ENCODE measurements at regions not wholly inside any gene's neighbourhood (a gene's known extent, or its start where the extent isn't known, plus 50 kb on each side); places are given as distances from the start of the nearest gene placed in this dataset.

DNA sequence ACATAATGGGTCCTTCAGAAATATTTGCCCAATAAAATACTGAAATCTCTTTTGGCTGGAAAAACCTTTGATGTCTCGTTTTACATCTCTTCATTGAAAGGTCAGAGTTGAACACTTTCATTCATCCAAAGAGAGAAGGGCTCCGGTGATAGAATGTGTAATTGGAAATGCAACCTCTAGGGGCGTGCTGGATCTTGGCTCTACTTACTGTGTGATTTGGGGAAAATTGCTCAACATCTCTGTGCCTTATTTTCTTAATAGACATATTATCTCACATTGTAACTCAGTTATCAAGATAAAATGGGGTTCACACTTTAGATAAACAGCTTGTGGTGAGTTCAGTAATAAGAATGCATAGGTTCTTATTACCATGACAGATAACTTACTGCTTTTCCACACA lies 1444.1 kb downstream of the SLITRK5 start:
- no peaks in the 10 kb centered on the region for H3K4me1 ChIP-seq
- no peaks in the 10 kb centered on the region for H3K79me2 ChIP-seq
- no peak for TF ChIP-seq CTCF (IDR thresholded peaks at IDR 0.05)
- H3K4me3 ChIP-seq (ENCODE audit: low read depth, low read length), result no peak overlapping the region
- H3K27ac ChIP-seq, result no peak overlapping the region
- no peaks in the 10 kb centered on the region for H3K27me3 ChIP-seq (ENCODE audit: control insufficient read depth, insufficient read depth, low read length)
- H3K9ac ChIP-seq, result no peak overlapping the region
- no peaks in the 10 kb centered on the region for H3K36me3 ChIP-seq (ENCODE audit: control insufficient read depth, insufficient read depth, low read length)
- H2AFZ ChIP-seq, result no peak overlapping the region
- H3K4me2 ChIP-seq (ENCODE audit: low read length), result no peak overlapping the region
- H3K9me3 ChIP-seq (ENCODE audit: control insufficient read depth, low read length), result no peaks in the 10 kb centered on the region

- no peaks in the 10 kb centered on the region for H3K9me3 ChIP-seq (ENCODE audit: control insufficient read depth, low read length)
- no peak overlapping the region for H3K27ac ChIP-seq
- no peak overlapping the region for H3K9ac ChIP-seq
These were observed 1465.5 kb downstream of the SLITRK5 start for GRCh38 chr13:89136678-89137077.

DNA sequence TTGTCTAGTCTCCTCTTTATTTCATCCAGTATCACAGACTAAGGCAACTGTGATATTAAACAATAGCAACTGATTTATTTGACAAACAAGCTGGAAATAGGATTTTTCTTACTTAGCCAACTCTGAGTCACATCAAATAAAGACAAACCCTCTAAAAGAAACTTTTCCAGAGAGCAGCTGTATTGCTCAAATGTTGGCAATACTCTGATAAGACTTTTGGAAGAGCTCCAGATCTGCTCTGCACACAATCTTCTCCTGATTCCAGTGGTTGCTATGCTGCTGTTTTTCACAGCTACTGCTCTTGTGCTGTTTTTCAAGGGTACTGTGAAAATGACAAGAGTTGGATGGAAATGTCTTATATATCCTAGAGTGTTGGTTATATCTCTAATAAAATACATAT lies 1479.2 kb downstream of the SLITRK5 start:
- no peaks in the 10 kb centered on the region for H3K36me3 ChIP-seq (ENCODE audit: control insufficient read depth, insufficient read depth, low read length)
- no peak overlapping the region for H2AFZ ChIP-seq
- H3K27ac ChIP-seq, result no peak overlapping the region
- H3K9me3 ChIP-seq (ENCODE audit: control insufficient read depth, low read length), result no peaks in the 10 kb centered on the region
- no peak overlapping the region for H3K4me2 ChIP-seq (ENCODE audit: low read length)
- no peak for TF ChIP-seq CTCF (IDR thresholded peaks at IDR 0.05)
- H3K4me1 ChIP-seq, result no peaks in the 10 kb centered on the region
- no peaks in the 10 kb centered on the region for H3K79me2 ChIP-seq
- no peaks in the 10 kb centered on the region for H3K27me3 ChIP-seq (ENCODE audit: control insufficient read depth, insufficient read depth, low read length)
- H3K4me3 ChIP-seq (ENCODE audit: low read depth, low read length), result no peak overlapping the region
- no peak overlapping the region for H3K9ac ChIP-seq

More at GRCh38 chr13:89136678-89137077, 1465.5 kb downstream of the SLITRK5 start:
- H3K36me3 ChIP-seq (ENCODE audit: control insufficient read depth, insufficient read depth, low read length), result no peaks in the 10 kb centered on the region
- H3K4me1 ChIP-seq, result no peaks in the 10 kb centered on the region
- no peak overlapping the region for H2AFZ ChIP-seq
- H3K27me3 ChIP-seq (ENCODE audit: control insufficient read depth, insufficient read depth, low read length), result no peaks in the 10 kb centered on the region
- H3K4me3 ChIP-seq (ENCODE audit: low read depth, low read length), result no peak overlapping the region
- H3K4me2 ChIP-seq (ENCODE audit: low read length), result no peak overlapping the region
- H3K79me2 ChIP-seq, result no peaks in the 10 kb centered on the region
- TF ChIP-seq CTCF (IDR thresholded peaks at IDR 0.05), result no peak

- H3K9me3 ChIP-seq (ENCODE audit: control insufficient read depth, low read length), result no peaks in the 10 kb centered on the region
- TF ChIP-seq CTCF (IDR thresholded peaks at IDR 0.05), result no peak
These were observed 1482.8 kb downstream of the SLITRK5 start for GRCh38 chr13:89153941-89154340.

DNA sequence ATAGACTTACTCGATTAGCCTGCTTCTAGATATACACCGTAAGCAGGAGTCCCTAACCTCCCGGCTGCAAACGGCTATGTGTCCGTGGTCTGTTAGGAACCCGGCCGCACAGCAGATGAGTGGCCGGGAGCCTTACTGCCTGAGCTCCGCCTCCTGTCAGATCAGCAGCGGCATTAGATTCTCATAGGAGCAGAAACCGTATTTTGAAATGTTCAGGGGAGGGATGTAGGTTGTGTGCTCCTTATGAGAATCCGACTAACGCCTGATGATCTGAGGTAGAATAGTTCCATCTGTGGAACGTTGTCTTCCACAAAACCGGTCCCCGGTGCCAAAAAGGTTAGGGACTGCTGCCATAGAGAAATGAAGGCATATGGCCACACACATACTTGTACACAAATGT lies 1491.9 kb downstream of the SLITRK5 start:
- Histone ChIP-seq H3K27ac (no peak overlapping the region), H3K4me3 (ENCODE audit: low read depth, low read length) (no peak overlapping the region)
- no peak for TF ChIP-seq CTCF (IDR thresholded peaks at IDR 0.05)

More at GRCh38 chr13:89153941-89154340, 1482.8 kb downstream of the SLITRK5 start:
- Histone ChIP-seq H3K9ac (no peak overlapping the region), H2AFZ (no peak overlapping the region), H3K27me3 (ENCODE audit: control insufficient read depth, insufficient read depth, low read length) (no peaks in the 10 kb centered on the region), H3K79me2 (no peaks in the 10 kb centered on the region), H3K36me3 (ENCODE audit: control insufficient read depth, insufficient read depth, low read length) (no peaks in the 10 kb centered on the region), H3K27ac (no peak overlapping the region), H3K4me2 (ENCODE audit: low read length) (no peak overlapping the region), H3K4me1 (no peaks in the 10 kb centered on the region), H3K4me3 (ENCODE audit: low read depth, low read length) (no peak overlapping the region)

More for the DNA sequence above, 1491.9 kb downstream of the SLITRK5 start:
- H2AFZ ChIP-seq, result no peak overlapping the region
- H3K4me1 ChIP-seq, result no peaks in the 10 kb centered on the region
- H3K36me3 ChIP-seq (ENCODE audit: control insufficient read depth, insufficient read depth, low read length), result no peaks in the 10 kb centered on the region
- H3K9me3 ChIP-seq (ENCODE audit: control insufficient read depth, low read length), result no peaks in the 10 kb centered on the region
- H3K4me2 ChIP-seq (ENCODE audit: low read length), result no peak overlapping the region
- no peaks in the 10 kb centered on the region for H3K79me2 ChIP-seq
- no peaks in the 10 kb centered on the region for H3K27me3 ChIP-seq (ENCODE audit: control insufficient read depth, insufficient read depth, low read length)
- no peak overlapping the region for H3K9ac ChIP-seq

Data from parathyroid adenoma (tissue), 2 donors.